GM12891 (cell line): ENCODE measurements at regions not wholly inside any gene's neighbourhood (a gene's known extent, or its start where the extent isn't known, plus 50 kb on each side); places are given as distances from the start of the nearest gene placed in this dataset.

Experiments
- POLR2A ChIP-seq: IDR thresholded peaks from 2 replicates; pipeline ENCODE4 v1.6.1; 2011; ENCODE audit warnings: low read depth, low read length, control low read depth
- POLR2AphosphoS5 ChIP-seq: IDR thresholded peaks from 2 replicates; pipeline ENCODE4 v1.6.1; 2011; ENCODE audit warnings: low read depth, low read length, control low read depth
- TAF1 ChIP-seq: IDR thresholded peaks from 2 replicates; pipeline ENCODE4 v1.6.1; 2011; ENCODE audit warnings: low read depth, low read length, control low read depth

DNA sequence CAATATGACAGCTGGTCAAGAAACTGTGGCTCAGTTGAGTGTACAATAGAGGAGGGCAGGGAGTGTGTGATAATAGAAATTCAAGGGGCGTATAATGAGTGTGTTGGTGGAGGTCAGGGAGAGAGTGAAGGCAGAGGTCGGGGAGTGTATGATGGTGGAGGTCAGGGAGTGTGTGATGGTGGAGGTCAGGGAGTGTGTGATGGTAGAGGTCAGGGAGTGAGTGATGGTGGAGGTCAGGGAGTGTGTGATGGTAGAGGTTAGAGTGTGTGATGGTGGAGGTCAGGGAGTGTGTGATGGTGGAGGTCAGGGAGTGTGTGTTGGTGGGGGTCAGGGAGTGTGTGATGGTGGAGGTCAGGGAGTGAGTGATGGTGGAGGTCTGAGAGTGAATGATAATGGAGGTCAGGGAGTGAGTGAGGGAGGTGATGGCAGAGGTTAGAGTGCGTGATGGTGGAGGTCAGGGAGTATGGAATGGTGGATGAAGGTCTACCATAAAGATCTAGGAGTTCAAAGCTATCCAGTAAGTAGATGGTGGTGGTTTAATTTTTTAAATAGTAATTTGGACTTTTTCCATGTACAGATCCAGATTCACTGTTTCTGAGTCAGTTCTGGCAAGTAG lies 57.7 kb upstream of the TNS3 start:
- TF ChIP-seq POLR2A (no peak), POLR2AphosphoS5 (no peak), TAF1 (no peak)
